NCI-H1694 treated with DMSO at 0.1 percent for 48 hours (cell line): ENCODE measurements at regions not wholly inside any gene's neighbourhood (a gene's known extent, or its start where the extent isn't known, plus 50 kb on each side); places are given as distances from the start of the nearest gene placed in this dataset.

Source experiments
- DNase-seq: peaks from one replicate; lab custom pipeline; 2025; lab: John Stamatoyannopoulos, UW

- DNase-seq, result no peak
These were observed 49.8 kb upstream of the PDZD8 start for GRCh38 chr10:117424883-117425649.
